ENCODE measurements at regions not wholly inside any gene's neighbourhood (a gene's known extent, or its start where the extent isn't known, plus 50 kb on each side); places are given as distances from the start of the nearest gene placed in this dataset.

DNA sequence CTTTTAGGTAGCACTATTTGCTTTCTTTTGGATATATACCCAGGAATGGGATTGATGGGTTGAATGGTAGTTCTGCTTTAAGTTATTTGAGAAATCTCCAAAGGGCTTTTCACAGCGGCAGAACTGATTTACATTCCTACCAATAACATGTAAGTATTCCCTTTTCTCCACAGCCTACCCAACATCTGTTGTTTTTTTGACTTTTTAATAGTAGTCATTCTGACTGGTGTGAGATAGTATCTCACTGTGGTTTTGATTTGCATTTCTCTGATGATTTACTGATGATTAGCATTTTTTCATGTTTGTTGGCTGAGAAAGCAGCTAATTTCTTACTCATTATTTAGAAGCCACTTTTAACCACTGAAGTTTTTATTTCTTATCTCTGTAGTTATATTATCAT lies 221.1 kb upstream of the ACTBL2 start:
- TF ChIP-seq, protein P1, sequence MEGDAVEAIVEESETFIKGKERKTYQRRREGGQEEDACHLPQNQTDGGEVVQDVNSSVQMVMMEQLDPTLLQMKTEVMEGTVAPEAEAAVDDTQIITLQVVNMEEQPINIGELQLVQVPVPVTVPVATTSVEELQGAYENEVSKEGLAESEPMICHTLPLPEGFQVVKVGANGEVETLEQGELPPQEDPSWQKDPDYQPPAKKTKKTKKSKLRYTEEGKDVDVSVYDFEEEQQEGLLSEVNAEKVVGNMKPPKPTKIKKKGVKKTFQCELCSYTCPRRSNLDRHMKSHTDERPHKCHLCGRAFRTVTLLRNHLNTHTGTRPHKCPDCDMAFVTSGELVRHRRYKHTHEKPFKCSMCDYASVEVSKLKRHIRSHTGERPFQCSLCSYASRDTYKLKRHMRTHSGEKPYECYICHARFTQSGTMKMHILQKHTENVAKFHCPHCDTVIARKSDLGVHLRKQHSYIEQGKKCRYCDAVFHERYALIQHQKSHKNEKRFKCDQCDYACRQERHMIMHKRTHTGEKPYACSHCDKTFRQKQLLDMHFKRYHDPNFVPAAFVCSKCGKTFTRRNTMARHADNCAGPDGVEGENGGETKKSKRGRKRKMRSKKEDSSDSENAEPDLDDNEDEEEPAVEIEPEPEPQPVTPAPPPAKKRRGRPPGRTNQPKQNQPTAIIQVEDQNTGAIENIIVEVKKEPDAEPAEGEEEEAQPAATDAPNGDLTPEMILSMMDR (IDR thresholded peaks at IDR 0.05) = no peak
- TF ChIP-seq POLR2A (IDR thresholded peaks at IDR 0.05) = no peak

All from lower leg skin (tissue), 3 donors.